GM13977 (cell line): ENCODE measurements at regions not wholly inside any gene's neighbourhood (a gene's known extent, or its start where the extent isn't known, plus 50 kb on each side); places are given as distances from the start of the nearest gene placed in this dataset.

Source experiments
- DNase-seq: peaks from one replicate; pipeline ENCODE4 v3.0.0; 2012; ENCODE audit warnings: low spot score
- in situ Hi-C: fragments of 300-500 bp; cut with MboI; formaldehyde crosslinking; loops from one replicate; pipeline ENCODE4 v1.12.0; 2022; ENCODE audit warnings: low sequenced_read_pairs, low pct_unique_long_range_greater_than_20kb, mixed read lengths, inconsistent platforms; ENCODE audit not compliant: unreplicated experiment
- TF ChIP-seq, protein P1 (sequence below): IDR thresholded peaks from 2 replicates; pipeline ENCODE4 v1.5.1; 2012; ENCODE audit warnings: mild to moderate bottlenecking, control low read depth; ENCODE audit not compliant: insufficient read depth; ENCODE audit errors: extremely low read depth, missing control alignments

DNA sequence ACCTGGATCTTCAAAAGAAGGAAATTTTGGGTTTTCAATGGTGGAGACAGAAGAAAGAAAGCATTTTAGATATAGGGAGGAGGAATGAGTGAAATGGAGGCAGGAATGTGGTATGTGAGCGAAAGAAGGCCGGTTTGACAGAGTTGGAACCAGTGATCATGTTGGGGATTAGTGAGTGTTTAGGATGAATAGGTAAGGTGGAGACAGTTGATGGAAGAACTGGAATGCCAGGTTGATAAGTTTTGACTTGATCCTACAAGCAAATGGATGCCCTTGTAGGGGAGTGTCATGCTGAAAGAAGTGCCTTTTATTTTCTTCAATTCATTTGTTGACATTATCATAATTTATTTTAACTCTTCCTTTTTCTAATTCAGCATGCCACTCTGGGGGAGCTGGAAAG, 207.8 kb upstream of the AMOT start:
- TF ChIP-seq, protein P1, sequence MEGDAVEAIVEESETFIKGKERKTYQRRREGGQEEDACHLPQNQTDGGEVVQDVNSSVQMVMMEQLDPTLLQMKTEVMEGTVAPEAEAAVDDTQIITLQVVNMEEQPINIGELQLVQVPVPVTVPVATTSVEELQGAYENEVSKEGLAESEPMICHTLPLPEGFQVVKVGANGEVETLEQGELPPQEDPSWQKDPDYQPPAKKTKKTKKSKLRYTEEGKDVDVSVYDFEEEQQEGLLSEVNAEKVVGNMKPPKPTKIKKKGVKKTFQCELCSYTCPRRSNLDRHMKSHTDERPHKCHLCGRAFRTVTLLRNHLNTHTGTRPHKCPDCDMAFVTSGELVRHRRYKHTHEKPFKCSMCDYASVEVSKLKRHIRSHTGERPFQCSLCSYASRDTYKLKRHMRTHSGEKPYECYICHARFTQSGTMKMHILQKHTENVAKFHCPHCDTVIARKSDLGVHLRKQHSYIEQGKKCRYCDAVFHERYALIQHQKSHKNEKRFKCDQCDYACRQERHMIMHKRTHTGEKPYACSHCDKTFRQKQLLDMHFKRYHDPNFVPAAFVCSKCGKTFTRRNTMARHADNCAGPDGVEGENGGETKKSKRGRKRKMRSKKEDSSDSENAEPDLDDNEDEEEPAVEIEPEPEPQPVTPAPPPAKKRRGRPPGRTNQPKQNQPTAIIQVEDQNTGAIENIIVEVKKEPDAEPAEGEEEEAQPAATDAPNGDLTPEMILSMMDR = no peak
- in situ Hi-C loops = no loop called here

GRCh38 chrX:113033966-113034680, 193.5 kb upstream of the AMOT start:
- TF ChIP-seq, protein P1 = no peak
- no peak for DNase-seq
- in situ Hi-C loops = no loop called here

More for the DNA sequence above, 207.8 kb upstream of the AMOT start:
- DNase-seq = no peak

DNA sequence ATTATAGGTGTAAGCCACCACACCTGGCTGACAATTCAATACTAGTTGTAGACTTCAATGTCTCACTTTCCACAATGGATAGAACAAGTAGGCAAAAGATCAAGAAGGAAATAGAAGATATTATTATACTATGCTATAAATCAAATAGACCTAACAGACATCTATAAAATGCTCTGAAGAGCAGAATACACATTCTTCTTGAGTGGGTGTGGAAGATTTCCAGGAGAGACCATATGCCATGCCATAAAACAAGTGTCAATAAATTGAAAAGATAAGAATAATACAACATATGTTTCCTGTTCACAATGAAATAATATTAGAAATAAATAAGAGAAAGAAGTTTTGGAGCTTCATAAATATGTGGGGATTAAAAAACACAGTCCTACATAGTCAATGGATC, 179.3 kb upstream of the AMOT start:
- in situ Hi-C loops = no loop called here
- TF ChIP-seq, protein P1 = no peak
- no peak for DNase-seq

DNA sequence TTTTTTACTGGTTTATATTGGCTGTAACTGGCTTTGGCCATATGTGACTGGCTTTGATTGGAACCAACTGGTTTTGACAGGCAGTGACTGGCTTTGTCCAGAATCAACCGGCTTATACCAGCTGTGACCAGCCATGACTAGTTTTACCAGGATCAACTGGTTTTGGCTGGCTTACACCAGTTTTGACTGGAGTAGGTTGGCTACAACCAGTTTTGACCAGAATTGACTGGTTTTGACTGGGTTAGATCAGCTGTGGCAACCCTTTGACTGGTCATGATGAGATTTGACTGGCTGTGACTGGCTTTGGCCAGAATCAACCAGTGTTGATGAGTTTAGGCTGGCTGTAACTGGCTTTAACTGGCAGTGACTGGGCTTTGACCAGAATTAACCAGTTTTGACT, 169.2 kb upstream of the AMOT start:
- TF ChIP-seq, protein P1 = no peak
- DNase-seq = no peak
- in situ Hi-C loops = no loop called here

DNA sequence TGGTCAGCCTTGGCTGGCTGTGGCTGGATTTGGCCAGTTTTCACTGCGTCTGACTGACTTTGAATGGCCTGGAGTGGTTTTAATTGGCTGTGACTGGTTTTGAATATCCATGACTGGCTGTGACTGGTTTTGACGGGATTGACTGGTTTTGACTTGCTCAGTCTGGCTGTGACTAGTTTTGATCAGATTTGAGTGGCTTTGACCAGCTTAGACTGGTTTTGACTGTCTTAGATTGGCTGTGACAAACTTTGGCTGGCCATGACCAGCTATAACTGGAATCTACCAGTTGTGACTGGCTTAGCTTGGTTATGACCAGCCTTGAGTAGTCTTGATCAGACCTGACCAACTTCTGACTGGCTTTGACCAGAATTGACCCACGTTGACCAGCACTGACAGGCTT, 168.4 kb upstream of the AMOT start:
- in situ Hi-C loops = no loop called here
- TF ChIP-seq, protein P1 = no peak
- DNase-seq = no peak

DNA sequence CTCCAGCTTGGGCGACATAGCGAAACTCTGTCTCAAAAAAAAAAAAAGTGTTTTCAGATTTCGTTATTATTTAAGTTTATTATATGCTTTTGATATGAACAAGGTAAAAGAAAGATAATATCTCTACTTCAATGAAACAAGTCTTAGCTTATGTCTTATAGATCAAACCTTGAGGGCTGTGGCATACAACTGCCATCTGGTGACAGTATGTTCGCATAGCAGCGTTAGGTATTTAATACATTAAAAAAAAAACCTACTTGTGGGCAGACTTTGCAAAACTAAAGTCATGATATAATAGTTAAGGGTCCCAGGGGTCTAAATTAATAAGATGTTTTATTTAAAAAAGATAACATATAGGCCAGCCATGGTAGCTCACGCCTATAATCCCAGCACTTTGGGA, 161.2 kb upstream of the AMOT start:
- no peak for DNase-seq
- TF ChIP-seq, protein P1 = no peak
- in situ Hi-C loops = no loop called here
